NCI-H1694 treated with DMSO at 0.1 percent for 48 hours (cell line): ENCODE measurements at regions not wholly inside any gene's neighbourhood (a gene's known extent, or its start where the extent isn't known, plus 50 kb on each side); places are given as distances from the start of the nearest gene placed in this dataset.

Source experiments
- DNase-seq: peaks from one replicate; lab custom pipeline; 2025; lab: John Stamatoyannopoulos, UW

DNA sequence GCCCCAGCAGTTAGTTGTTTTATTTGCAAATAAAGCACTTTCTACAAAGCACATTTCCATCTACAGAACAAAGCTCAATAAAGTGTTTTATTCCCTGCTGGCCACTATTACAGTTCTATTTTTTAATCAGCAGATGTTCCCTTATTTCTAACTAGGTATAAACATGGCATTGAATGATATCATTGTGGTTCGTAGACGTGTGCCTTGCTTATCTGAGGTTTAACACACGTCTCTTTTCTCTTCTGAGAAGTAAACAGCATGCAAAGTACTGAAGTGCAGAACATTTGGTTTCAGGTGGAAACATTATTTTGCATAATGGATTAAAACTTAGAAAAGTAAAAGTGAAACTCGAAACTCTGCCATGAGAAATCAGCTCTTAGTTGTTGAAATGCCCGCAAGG lies 1989.3 kb upstream of the WWC1 start:
- DNase-seq = no peak

DNA sequence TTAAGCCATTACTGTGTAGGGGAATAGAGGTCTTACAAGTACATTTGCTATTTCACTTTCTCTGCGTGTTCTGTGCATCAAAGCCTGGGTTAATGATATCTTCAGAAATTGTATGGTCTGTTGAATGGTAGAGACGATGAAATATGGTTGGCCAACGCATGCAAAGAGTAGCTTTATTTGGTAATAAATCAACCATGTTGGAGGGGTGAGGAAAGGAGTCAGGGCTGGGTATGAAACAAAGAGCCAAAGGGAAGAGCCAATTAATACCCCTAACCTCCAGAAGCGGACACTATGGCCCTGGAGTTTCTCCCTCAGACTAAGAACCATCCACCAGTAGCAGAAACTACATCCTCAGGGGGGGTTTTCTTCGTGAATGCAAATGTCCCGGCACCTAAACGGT lies 1974.0 kb upstream of the WWC1 start:
- DNase-seq = no peak

DNA sequence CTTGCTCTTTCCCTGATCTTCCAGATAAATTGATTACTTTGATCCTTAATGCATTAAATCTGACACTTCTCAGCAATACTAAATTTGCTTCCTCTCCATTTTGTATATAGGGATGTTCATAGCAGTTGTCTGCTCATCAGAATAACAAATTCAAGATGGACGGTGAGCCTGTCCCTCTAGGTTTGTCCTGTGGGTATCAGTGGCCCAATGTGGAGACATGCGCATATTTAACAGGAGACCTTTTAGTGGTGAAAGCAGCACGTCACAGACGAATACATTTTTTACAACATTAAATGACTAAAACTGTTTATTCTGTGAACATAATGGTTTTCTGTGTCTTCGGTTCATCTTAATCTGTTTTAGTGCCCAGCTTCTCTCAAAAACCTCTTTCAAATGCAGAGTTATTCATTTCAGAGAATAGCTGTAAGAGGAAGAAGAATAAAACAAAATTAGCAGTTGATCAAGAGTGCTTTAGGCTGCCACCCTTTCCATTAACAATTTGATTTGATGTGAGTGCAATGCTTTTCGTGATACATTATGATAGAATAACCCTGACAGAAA lies 1970.4 kb upstream of the WWC1 start:
- no peak for DNase-seq

DNA sequence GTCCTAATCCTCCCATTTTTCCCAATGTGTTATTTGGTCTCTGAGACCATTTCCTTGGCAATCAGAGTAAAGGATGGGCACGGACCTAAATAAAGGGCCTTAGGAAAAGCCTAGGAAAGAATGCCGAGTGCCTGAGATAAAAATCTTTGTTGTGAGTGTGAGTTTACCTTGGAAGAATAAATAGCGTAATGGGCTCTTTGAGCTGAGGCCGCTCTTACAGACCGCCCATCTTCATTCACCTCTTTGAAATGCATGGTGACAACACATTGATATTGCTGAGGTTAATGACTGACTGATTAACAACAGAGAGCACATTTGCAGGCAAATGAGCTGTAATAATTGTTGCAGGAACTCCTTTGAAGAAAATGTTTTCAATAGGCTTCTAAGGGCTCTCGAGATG lies 1967.1 kb upstream of the WWC1 start:
- no peak for DNase-seq

DNA sequence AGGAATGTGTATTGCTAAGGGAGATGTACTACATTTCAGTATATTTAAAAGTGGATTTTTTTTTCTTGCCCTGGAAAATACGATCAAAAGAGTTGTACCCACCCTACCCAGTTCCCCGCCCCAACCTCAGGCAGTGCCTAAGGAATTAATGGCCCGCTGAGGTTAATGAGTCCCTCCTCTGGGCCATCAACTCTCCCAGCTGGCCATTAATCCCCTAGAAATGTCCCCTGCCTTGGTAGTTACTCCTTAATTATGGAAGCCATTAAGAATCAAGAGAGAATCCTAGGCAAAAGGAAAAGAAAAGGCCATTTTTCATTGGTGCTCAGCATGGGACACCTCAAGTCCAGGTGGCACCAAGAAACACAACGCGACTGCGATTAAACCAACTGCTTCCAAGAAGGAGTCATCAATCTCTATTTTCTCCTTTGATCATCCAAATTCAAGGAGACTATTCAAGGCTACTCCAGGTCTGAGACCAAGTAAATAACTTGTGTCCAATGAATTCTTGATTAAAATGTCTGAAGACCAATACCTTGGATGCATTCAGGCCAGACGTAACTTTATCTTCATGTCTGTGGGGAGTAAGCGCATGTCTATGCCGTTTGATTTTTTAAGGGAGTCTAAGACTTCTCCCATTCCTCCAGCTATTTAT lies 1962.2 kb upstream of the WWC1 start:
- DNase-seq = no peak

DNA sequence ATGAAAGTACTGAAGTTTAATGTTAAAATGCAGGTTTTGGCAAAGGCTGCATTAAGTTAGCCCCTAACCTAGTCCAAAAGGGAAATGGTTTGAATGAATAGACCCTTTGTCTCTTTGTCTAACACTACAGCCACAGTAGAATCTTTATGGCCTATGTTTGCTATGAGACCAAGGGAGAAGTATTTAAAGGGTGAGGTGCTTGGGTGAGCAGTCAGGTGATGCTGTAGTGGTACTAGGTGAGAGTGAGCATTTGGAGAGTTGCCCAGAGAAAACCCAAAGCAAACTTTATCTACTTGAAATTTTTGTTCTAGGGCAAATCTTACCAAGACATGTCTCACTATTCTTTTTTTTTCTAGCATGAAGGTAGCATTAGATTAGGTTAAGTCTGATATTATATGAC lies 1961.4 kb upstream of the WWC1 start:
- no peak for DNase-seq

DNA sequence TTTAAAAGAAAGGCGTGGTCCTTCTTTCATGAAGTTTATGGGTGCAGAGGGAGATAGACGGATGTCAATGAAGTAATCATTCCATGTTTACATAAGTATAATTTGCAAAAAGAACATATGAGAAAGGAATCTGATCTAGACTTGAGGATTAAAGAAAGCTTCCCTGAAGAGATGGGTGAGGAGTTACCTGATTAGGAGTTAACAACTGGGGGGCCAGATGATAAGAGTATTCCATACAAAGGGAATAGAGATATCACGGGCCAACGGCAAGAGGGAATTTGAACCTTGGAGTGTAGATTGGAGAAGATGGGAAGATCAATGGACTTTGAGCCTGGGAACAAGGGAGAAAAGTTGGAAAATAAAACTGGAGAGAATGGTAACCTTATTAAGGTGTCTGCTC lies 1959.9 kb upstream of the WWC1 start:
- no peak for DNase-seq

DNA sequence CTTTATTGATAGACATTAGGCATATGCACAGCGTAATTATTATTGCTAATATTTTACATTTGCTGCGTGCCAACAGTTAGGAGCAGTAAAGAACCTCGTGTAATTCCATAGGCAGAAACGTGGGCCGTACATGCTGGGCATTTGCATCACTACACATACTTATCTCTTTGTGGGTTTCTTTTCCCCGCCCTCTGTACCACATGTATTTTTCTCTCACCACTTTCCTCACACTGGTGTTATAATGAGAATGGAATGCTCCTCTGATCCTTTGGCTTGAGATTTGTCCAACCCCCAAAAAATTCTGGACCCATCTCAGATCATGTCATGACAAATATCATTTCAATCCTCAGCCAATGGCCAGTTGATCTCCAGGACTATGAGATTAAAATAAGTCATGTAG lies 1952.6 kb upstream of the WWC1 start:
- no peak for DNase-seq

DNA sequence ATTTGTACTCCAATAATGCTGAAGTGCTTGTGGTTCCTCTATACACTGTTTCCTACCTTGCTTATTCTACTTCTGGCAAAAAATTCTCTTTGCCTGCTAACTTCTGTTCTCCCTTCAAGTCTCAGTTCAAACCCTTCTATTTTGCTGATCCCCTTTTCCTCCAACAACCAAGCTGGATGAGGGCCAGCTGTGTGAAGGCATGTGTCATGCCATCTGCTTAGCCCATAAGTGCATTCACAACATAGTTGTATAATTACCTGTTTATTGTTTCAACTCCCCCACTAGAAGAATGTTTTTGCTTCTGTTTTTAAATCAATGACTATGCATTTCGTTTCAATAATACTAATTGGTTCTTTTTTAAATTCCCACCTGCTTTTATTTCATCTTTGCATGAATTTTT lies 1951.4 kb upstream of the WWC1 start:
- no peak for DNase-seq

DNA sequence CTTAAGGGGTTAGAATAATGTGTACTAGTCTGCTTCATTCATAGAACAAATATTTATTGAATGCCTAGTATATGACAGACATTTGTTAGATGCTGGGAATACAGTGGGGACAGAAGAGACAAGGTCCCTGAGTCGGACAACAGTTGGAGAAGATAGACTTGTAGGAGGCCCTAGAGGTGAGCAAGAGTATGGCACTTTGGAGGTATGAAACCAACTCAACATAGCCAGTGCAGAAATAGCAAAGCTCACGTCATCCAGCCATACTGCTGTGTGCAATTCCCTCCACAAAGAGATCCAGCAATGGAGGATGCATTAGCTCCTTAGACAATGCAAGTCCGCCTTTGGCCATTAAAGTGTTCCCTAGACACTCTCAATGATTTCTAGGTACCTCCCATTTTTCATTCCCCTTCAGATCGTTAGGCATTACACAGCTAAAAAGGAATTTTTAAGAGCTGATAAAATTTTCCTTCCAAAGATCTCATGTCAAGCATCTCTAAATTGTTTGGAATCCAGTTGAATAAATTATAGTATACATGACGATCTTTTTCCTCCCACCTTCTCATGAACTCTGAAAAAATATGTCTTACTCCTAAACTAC lies 1949.6 kb upstream of the WWC1 start:
- DNase-seq = no peak

DNA sequence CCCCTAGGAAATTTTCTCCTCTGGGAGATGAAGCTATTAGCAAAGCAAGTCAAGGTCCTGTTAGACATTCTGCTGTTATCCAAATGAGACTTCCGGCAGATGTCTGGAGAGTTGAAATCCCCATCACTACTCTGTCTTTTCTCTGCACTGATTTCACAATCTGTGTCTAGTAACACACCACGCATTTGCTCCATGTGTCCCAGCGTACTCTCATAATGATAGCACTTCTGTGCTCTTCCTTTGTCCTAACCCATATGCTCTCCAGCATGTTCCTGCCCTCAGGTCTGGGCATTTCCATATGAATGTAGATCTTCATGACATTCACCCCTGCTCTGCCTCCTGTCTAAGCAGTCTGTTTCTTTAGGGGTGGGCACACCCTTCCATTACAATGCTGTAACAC lies 1949.0 kb upstream of the WWC1 start:
- DNase-seq = no peak

DNA sequence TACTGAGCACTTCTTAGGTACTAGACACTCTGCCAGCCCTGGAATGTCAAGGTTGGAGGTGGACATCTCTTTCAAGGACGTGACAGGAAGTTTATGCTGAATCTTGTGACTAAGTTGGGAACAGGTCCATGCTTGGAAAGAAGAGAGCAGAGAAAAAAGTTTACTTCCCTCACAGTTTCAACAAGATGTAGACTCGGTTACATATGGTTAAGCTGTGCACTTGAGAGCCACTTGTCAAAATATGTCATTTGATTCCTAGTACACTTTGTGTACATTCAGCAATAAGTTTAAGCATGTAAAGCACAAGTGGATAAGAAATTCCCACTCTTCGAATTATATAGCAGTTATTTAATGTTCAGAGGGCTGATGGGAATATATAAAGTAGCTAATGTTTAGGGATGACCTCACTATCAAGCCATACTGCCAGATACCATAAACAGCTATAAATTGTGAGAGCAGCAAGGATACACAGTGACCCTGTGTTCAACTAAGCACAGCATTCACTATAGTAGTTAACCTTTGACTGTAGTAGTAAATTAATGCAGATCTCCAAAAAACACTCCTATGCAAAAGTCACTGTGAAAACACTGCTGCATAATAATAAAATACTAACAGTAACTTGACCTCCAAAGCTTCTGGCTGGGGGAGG lies 1944.6 kb upstream of the WWC1 start:
- no peak for DNase-seq

DNA sequence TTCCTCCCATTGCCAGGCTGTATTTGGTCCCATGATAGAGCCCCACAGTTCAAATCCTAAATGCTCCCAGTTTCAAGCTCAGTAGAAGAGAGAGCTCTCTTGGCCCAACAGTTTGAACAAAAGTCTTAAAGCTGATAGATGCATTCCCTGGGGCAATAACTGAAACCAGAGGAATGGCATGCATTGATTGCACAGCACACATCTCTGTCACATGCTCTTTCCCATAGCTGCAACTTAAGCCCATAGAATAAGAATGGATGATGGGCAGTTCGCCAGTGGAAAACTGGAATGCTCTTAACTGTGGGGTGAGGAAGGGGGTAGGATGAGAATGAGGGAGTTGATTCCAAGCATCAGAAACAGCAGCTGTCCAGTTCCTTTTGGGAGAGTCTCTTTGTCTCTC lies 1942.4 kb upstream of the WWC1 start:
- DNase-seq = no peak

DNA sequence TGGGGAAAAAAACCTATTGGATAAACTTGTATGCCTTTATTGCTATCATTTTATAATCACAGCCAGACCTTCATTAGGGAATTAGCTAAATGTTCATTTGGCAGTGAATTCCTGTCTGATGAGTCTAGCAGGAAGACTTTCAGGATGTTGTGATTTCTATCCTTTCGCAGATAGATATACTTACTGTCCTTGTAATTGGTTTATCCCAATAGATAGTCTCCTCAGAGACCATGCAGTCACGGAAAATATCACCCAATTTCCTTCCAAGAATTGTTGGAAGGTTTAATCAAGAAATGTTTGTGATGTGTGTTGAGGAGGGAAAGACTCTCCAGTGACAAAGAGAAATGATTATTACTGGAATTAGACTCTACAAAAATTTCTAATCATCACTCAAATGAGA lies 1937.9 kb upstream of the WWC1 start:
- no peak for DNase-seq

DNA sequence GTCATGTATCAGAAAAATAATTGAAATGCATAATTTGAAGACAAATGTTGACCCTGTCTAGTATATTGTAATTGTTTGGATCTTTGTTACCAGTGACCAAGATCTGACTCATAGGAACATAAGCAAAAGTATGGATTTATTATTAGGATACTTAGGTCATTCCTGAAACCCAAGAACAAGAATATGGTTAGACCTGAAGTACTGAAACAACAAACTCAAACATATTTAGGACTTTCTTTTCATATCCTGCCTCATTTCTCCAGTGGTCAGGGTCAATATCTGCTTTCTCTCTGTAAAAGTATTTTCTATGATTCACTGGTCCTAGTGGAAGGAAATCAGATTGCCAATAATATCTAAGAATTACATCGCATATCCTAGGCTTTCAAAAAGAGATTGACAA lies 1937.1 kb upstream of the WWC1 start:
- DNase-seq = no peak

DNA sequence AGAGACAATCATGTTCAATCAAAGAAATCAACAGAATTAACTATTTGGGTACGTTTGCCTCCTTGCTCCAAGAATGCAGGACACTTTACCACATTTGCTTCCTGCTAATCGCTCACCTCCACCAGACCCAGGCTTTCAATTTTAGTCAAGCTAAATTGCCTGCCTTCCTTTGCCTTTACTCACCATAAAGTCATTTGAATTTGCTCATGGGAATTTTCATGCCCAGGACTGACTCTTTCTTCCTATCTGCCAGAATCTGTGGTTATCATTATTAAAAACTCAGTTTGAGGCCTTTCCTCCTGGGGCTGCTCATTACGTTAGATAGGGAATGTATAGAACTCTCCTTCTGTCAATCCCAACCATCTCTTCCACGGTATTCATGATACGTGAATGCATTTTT lies 1935.3 kb upstream of the WWC1 start:
- DNase-seq = no peak

DNA sequence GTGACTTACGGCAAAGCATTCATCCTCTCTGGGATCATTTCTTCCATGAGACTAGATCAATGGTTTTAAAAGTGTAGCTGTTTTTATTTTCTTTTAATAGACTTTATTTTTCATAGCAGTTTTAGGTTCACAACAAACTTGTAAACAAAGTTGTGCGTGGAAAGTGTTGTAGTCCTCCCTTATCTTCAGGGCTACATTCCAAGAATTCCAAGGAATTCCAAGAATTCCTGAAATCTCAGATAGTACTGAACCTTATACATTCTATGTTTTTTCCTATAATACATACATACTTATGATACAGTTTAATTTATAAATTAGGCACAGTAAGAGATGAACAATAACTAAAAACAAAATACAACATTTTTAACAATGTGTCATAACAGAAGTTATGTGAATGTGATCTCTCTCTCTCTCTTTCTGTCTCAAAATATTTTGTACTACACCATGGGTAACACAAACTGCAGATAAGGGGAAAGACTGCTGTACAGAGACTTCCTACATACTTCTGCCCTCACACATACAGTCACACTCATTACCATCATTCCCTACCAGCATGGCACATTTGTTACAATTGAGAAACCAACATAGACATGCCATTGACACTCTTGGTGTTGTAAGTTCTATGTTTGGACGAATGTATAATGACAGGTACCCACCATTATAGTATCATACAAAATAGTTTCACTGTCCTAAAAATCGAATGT lies 1933.2 kb upstream of the WWC1 start:
- no peak for DNase-seq

DNA sequence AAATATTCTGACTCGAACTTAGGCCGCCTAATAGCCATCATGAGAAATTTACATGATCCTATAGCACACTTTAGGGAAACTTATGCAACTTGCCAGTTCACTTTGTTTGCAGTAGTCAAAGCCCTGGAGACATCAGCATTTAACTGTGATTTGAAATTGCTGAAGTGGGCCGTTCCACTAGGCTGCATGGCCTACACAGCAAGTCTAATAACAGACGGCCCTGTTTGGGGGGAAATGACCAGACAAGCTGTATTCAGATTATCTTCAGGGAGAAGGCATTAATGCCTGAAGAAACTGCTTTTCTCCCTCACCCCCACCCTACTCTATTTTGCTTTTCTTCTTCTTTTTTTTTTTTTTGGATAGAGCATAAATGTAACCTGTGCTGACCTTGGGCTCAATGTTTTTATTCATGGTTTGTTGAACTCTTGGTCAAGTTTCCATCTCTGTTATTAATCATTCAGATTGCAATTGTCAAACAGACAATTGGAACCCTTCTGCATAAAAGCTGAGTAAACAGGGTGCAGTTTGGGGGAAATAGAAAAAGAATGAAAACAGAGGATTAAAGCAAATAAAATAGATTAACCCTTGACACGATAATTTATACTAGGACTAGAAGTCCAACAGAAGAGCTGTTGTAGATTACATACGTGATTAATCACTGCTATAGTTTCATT lies 1928.2 kb upstream of the WWC1 start:
- DNase-seq = no peak

DNA sequence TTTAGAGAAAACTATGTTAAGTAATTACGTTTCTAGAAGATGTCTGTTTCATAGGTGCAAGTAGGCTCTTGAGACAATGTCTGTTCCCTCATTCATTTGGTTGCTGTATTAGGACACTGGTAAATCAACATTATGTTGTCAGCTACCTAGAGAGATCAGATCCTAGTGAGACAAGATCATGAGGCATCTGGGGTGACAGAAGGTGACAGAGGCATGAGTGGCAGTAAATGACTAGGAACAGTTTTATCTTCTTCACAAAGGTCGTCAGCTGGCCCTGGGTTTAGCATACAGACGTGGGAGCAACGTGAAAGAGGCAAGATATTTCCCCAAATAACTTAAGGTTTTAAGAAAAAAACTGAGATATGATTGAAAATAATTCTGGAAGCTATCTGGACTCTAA lies 1926.3 kb upstream of the WWC1 start:
- no peak for DNase-seq

DNA sequence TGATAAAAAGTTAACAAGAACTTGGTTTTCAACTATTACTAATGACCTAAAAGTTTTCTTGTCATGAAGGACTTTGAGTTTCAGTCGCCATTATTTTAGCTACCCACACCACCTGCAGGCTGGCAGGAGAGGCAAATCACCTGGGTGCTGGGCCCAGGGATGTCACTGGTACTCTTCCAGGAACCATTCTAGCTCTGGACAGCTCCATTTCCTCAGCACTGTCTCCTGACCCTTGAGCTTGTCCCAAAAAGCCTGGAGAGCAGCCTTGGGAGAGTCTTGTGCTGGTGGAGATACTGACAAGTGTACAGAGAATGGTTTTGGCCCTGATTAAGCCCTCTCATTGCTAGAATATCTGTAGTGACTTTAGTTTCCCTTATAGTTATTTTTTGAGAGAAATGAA lies 1924.1 kb upstream of the WWC1 start:
- no peak for DNase-seq

DNA sequence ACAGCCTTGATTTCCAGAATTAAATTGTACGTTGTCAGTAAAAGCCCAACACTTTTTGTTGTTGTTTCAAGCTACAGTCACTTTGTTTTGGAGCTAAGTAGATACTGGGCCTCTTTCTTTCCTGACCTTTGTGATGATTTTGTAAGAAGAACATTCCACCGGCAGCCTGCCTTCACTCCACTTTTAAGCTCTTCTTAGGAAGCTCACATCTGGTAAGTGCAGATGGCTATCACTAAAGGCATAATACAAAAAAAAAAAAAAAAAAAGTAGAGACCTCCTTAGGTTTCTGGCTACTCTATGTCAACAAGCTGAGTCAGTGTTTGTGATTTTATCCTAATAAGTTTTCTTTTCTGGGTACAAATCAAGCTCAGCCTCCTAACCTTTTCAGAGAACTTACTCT lies 1922.1 kb upstream of the WWC1 start:
- no peak for DNase-seq

DNA sequence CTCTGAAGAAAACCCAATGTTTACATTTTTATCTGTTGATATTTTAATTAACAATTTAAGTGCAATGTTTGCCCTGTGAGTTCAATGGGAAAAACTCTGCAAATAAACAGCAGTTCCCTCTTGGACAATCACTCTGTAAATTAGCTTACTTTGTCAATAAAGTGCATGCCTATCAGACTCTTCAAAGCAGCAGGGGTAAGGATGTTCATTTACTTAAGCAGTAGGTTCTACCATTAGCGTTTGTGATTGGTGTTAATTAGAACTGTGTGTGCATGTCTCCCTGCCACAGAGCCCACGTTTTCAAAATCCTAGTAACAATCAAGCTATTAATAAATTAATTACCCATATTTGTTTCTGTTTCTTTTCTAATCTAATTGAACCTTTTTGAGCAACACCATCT lies 1921.6 kb upstream of the WWC1 start:
- no peak for DNase-seq
